Stimulated activated CD4-positive, alpha-beta T cell treated with anti-CD3 and anti-CD28 coated beads, Interleukin-4, amount 100 ng/mL, for 4 hours (primary cell): ENCODE measurements at regions not wholly inside any gene's neighbourhood (a gene's known extent, or its start where the extent isn't known, plus 50 kb on each side); places are given as distances from the start of the nearest gene placed in this dataset.

Experiments used
- DNase-seq, 2 experiments: peaks; one replicate each; pipeline ENCODE4 v3.0.0-alpha.2; 2020

DNA sequence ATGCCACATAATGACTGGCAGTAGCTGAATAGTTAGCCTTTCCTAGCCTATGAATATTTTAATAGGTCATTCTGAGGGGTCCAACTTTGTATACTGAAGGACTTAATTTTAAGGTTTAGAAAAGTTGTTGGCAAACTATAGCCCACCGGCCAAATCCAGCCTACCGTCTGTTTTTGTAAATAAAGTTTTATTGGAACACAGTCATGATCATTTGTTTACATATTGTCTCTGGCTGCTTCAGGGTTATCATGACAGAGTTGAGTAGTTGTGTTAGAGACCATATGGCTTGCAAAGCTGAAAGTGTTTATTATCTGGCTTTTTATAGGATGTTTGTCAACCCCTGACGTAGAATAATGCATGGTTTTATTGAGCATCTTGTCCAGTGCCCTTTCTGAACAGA, 73.4 kb downstream of the NTMT2 start:
- DNase-seq = no peak

DNA sequence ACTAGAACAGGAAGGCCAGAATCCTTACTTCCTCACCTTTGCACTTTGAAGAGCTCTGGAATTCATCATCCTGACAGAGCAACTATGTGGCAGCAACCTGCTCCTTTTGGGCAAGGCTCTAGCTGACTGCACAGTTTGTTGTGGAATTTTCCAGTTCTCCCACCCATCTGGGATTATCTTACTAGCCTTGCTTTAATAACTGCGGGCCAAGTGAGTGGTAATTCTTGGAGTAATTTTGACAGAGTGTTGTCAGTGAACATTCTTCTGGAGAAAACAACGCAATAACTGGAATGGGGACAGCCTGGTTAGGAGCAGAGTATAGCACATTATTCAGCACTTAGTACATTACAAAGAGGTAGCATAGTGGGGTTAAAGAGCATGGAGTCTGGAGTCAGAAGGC, 75.3 kb downstream of the NTMT2 start:
- no peak for DNase-seq

DNA sequence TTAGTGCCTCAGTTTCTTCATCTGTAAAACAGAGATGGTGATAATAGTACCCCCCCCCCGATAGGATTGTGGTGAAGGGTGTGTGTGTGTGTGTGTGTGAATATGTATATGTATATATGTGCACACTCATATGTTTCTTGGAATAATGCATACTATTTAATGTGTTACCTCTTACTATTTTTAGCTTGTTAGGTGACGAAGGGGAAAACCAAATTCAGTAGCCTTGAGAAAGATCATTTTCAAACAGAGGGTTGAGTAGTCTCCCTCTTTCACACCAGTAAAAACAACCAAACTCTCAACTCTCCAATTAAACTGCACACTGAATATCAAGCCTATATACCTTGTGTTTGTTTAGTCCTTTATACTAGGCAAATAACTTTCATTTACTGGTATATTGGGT, 75.7 kb downstream of the NTMT2 start:
- no peak for DNase-seq

DNA sequence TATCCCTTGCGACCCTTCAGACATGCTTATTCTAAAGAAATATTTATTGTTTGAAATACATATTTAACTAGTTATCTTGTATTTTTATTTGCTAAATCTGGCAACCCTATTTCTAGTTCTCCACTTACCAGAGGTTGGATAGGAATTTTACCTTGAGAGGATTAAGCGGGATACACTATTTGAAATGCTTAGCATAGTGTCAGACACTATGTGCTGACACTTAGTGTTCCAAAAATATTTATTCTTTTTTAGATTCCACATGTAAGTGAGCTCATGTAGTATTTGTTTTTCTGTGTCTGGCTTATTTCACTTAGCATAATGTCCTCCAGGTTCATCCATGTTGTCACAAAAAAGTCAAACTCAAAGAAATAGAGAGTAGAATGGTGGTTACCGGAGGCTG, 78.7 kb downstream of the NTMT2 start:
- DNase-seq = no peak

DNA sequence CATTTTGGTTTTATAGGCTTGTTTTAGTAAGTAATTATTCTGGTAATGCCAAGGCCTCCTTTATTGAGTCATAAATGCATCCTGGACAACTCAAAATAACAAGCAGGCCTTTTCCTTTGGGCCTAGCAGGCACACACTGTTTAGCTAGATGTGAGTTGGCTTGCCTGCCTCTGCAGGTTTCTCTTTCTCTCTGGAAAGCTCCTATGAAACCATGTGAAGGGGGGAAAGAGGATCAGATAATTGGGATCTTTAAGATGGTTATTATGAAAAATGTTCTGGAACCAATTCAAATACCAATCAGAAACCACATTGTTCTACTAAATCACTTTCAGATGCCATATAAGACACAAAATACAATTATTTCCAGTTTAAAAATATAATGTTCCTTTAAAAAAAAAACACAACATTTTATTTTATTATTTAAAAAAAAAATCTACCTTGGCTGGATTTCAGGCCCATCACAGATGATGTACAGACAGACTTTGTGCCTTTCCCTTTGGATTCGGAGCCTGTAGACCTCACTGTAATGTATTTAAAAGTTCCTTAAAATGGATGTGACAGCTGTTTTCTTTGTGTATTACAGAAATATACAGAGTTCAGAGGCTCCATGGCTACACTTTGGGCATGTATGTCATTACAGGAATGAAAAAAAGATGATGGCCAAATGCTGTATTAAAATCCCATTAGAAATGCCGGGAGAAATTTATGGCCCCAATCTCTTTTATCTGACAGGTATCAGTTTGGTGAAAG, 80.2 kb downstream of the NTMT2 start:
- no peak for DNase-seq

DNA sequence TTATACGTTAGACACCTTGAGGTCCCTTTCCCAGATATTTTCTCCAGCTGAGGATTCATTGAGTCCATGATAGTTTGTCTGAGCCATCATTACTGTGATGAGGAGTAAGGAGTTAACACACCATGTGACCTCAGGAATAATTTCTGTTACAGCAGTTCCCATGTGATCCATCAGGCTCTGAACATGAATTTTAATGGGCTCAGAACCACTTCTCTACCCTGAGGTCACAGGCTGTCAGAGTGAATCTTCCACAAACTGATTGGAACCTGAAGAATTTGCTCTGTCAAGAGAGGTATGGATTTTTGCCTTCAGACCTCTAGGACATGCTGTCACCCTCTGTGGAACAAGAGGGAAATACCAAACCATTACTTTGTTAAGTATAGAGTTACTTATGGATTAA, 81.0 kb downstream of the NTMT2 start:
- DNase-seq = no peak

DNA sequence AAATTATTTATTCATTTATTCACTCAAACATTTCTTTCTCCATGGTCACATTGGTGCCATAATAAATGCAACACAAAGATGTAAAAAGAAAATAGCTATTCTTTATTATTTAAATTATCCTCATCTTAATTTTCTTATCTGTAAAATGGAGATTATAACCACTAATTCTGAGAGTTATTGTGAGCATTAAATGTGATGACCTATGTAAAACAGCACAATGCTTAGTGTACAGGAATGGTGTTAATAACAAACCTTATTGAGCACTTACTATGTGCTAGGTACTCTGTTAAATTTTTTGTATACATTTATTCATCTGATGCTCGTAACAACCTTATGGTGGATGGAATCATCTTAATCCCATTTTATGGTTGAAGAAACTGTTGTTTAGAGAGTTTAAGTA, 84.6 kb downstream of the NTMT2 start:
- DNase-seq = no peak

DNA sequence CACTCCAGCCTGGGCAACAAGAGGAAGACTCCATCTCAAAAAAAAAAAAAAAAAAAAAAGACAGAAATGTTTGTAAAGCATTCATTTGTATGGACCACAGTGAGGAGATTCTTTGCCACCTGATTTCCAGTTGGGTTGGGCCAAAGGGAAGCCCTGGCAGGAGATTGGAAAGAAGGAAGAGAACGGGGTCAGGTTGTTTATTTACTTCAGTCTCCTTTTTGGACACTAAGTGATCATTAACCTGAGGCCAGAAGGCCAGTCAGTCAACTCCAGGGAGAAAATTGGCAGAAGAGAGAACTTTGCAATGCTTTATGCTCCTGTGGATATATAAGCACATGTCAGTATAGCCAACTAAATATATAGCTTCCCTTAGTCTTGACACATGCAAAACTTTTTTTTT, 85.9 kb downstream of the NTMT2 start:
- no peak for DNase-seq

DNA sequence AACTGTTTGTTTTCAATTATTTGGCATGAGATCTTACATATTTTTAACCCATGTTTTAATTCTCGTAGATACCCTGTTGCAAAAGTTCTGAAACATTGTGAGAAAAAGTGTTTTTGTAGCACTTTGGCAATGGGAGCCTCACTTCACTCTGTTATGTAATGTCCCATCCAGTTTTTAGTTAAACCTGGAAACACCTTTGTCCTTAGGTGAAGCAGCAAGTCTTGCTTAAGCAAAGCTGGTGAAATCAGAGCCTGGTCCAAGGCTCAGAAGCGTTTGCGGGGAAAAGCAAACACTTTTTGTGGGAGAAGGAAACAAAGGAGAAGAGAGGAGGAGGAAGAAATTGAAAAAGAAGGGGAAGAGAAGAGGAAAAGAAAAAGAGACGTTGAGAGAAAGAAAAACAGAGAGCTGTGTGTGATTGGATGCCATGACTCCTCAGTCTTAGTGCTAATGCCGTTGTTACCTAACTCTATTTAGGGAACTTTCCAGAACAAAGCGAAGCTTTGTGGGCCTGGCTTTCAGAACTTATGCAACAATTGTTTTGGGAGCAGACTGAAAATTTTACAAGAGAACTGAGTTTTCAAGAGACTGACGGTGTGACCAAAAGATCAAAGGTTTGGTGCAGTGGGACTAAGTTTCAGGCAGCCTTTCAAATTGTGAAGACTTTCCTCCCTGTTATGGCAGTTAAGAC, 93.1 kb downstream of the NTMT2 start:
- no peak for DNase-seq

DNA sequence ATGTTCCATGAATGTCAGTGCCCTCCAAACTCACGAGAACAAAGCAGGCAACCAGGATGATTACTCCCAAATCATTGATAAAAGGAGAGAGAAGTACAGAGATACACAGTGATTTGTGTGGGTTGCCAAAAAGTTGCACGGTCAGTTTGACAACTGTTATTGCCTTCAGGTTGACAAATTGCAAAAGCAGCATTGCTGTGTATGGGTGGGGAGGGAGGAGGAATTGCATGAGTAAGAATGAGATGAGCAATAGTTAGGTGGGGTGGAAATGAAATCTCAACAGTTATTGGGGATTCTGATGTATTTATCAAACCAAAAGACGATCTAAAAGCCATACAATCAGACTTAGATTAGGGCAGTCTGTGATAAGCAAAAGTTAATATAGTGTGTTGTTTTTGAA, 93.7 kb downstream of the NTMT2 start:
- DNase-seq = no peak

DNA sequence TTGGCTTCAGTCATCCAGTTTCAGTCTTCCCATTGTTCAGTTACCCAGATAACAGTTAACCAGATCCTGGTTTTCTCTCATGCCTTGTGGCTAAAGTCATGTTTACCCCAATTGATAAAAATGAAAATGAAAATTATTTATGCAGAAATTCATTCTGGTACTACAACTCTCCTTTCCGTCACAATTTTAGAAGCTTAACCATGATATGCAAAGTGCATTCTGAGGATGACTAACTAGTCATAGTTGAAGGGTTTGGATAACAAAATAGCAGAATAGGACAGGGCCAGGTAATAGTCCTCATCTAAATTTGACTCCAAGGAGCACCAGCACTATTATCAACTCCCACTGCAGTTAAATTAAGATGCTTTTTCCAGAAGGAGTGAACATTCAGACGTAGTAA, 94.7 kb downstream of the NTMT2 start:
- no peak for DNase-seq

DNA sequence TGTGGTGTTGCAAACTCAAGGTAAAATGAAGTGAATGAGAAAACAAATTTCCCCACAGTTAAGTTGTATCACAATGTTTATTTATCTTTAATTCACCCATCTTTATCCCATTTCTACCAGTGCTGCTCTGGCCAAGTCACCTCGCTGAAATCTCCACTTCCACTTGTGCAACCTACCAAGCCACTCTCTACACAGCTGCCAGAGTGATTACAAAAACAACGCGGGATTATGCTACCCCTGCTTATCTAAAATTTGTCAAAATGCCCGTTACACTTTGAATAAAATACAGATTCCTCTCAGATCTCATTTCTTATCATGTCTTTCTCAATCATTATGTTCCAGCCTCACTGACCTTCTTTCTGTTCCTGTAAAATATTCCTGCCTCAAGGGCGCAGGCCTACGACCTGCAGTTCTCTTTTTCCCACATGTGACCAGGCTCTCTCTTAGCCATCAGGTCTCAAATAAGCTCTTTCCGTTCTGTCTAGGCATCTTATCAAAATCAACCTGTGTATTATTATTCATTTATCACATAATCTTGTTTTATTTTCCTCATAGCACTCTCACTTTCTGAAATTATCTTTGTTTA, 95.6 kb downstream of the NTMT2 start:
- no peak for DNase-seq

DNA sequence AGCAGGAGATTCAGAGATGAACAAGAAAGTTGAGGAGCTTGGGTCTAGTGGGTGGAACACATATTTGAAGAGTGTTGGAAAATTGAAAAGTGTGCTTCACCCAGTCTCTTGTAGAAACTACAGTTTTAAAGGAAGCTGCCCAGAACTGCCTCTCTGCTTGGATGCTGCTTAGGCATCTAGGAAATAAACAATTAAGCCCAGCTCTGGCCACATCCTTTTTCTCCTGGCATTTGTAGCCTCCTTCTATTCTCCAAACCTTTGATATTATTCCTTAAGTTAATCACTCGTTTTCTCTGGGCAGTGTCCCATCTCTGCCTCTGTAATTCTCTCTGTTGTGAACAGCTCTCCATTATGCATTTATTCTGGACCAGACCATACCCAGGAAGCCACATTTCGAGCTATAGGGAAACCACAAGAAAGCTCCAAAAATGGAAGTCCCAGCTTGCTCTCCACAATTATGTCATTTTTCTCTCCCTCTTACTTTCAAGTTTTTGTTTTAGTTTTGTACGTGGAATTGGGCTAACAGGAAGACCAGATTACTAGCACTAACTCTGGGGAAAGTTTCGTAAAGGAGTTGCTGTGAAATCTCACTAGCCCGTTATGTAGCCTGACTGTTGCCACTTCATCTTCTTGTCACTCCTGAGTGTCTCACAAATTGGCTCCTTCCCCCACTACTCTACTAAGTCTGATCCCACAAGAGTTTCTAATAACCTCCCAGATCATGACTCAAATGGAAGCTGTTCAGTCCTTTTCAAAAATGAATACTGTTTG, 102.2 kb downstream of the NTMT2 start:
- DNase-seq = no peak

DNA sequence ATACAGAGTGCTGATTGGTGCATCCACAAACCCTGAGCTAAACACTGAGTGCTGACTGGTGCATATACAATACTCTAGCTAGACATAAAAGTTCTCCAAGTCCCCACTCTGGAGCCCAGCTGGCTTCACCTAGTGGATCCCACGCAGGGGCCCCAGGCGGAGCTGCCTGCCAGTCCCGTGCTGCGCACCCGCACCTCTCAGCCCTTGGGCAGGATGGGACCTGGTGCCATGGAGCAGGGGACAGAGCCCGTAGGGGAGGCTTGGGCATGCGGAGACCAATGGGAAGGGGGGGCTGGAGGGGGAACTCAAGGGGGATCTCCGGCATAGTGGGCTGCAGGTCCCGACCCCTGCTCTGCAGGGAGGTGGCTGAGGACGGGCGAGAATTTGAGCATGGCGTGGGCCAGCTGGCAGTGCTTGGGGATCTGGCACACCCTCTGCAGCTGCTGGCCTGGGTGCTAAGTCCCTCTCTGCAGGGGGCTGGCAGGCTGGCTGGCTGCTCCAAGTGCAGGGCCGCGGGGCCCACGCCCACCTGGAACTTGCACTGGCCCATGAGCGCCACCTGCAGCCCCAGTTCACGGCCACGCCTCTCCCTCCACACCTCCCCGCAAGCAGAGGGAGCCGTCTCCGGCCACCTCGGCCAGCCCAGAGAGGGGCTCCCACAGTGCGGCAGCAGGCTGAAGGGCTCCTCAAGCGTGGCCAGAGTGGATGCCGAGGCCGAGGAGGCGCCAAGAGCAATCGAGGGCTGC, 104.9 kb downstream of the NTMT2 start:
- DNase-seq = no peak

DNA sequence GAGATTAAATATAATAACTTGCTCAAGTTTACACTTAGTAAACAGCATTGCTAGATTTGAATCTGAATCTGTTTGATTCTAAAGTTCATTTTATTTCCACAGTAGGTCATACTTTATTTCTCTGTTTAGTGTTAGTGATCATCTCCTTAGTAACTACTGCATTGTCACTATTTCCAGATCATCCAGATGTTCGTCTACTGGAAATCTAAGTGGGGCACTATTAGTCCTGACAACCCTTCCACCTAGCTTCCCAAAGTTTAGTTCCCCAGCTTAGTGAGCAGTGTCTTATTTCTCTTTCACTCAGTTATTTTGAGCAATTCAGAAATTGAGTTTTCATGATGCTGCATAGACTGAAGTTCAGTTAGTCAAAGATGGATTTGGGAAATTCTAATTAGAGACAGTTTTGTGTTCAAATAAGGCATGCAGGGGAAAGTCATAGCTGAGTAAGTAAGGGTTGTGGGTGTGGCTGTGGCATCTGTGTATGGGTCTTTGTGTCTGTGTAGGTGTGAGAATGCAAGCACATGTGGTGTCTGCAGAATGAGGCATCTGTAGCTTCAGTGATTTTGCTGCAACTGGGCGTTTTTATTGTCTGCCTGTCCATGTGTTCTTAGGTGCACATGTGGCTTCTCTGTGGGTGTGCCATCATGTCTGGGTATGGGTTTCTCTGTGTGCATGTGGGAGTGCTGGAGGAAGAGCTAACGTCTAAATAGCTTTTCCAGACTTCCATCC, 107.3 kb downstream of the NTMT2 start:
- DNase-seq = no peak

DNA sequence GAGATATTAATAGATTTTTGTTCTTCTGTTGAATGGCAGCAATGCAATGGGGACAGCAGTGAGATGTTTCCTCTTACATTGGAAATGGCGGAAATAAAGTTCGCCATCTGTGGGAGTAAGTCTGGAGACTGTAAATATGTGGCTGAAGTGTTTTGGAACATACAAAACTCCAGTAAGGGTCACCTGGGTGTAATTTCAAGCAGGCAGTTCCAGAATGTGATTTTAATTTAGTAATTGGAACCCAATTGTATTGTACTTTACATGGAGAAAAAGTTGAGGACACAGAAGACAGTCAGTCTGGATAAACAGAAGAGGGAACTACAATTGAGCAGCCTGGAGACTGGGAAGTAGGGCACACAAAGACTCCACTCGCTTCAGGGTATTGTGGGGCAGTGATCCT, 108.6 kb downstream of the NTMT2 start:
- no peak for DNase-seq

DNA sequence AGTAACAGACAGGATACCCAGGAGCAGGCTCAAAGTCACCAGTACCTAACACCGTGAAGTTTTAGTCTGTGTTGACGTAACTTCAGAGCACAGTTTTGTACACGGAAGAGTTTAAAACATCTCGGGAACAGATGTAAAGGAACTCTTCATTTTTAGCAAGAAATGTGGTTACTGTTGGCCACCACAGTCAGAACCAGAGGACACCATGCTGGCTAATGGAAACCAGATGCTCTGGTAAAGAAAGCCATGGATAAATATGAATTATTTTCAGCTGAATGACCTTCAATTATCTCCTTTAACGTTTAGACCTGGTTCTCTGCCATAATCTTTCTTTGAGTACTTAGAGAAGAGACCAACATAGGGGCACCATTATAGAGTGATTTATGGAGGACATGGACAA, 115.9 kb downstream of the NTMT2 start:
- DNase-seq = no peak

DNA sequence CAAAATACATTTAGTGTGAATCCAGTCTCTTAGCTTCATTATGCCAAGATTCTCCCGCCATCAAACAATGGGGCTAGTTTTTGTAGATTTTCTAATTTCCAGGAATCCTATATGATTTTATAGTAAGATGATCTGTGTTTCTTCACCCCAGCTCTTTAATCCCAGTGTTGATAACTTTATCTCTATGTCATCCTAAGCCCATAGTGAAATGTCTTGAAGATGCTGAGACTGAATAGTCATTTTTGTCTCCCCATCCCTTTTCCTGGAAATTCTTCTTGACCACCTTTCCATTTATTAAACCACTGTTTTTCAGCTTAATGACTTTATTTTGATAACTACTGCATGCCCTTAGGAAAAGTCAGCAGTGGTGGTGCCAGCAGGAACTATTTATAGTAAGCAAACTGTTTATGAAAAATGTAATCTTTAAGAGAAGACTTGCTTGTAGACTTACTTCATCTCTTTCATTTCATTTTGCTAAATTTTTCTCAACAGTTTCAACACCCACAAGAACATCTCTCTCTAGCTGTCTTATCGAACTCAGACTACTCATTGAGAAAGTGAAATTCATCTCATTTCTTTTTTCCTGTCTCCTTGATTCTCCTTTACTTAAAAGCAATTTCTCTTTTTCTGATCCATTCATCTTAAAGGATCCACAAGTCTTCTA, 116.6 kb downstream of the NTMT2 start:
- no peak for DNase-seq

DNA sequence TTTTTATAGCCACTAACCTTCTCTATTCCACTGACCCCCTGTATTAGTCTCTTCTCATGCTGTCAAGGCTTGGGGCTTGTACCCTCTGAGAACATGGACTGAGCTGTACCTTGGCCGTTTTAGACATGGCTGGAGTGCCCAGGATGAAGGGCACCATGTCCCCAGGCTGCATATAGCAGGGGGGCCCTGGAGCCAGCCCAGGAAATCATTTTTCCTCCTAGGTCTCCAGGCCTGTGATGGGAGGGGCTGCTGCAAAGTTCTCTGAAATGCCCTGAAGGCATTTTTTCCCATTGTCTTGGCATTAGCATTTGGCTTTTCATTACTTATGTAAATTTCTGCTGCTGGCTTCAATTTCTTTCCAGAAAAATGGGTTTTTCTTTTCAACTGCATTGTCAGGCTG, 119.5 kb downstream of the NTMT2 start:
- DNase-seq = no peak

DNA sequence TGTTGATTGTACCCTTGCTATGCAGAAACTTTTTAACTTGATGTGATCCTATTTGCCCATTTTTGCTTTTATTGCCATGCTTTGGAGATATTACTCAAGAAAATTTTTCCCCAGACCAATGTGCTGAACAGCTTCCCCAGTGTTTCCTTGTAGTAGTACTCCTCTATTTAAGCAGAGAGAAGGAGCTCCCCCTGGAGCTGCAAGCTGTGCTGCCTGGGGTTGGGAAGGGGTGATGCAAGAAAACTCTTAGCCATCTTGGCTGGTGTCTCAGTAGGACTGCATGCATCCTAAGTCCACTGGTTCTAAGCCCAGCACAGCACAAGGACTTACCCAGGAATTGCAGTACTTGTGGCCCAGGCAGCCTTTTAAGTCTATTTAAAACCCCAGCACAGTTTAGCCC, 121.6 kb downstream of the NTMT2 start:
- no peak for DNase-seq

DNA sequence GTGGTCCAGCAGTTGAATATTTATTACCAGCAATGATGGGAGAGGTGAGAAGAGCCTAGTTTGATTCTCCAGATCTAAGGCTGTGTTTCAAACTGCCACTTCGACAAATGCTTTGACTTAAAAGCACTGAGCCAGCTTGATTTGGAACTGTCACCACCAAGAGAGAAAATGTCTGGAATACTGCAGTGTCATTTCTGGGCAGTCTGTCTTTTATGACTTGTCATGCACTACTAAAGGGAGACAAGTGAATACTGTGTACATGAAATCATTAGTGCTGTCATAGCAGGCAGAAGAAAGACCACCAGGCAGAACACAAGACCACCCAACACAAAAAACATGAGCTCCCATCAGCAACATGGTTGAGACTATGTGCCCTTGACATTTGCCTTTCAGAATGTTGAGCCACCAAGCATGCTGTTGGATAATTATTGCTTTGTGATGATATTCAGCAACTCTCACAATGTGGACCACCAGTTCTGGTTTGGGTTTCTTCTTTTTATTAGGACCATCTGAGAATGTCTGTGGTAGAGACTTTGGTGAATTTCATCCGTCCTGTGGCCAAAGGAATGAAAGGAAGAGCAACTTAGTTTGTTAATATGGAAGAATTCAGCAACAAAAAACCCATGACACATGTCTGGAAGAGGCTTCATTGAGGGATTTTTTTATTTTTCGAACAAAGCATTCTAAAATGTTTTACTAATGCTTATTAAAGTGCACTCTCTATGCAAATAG, 125.8 kb downstream of the NTMT2 start:
- DNase-seq = no peak
